ENCODE measurements at regions not wholly inside any gene's neighbourhood (a gene's known extent, or its start where the extent isn't known, plus 50 kb on each side); places are given as distances from the start of the nearest gene placed in this dataset.
"Not testable (repeated sequence)": the region's sequence is repeated elsewhere in the genome, so short reads cannot be mapped to it uniquely, and the experiment has no call there.

GRCh38 chrX:31014474-31014873, 57.4 kb downstream of the FTHL17 start:
- H3K9me3 ChIP-seq (ENCODE audit: insufficient read depth, low read depth, low read length); H3K4me1 ChIP-seq (ENCODE audit: insufficient read depth, low read length); H3K4me3 ChIP-seq (ENCODE audit: low read length); H3K27me3 ChIP-seq (ENCODE audit: insufficient read depth, low read length); H3K36me3 ChIP-seq (ENCODE audit: insufficient read depth, low read length); H3K27ac ChIP-seq (ENCODE audit: low read depth, low read length); H3K9ac ChIP-seq (ENCODE audit: low read depth, low read length): not testable (repeated sequence)
- WGBS: 75% methylated on average over 10 of the region's 11 CpGs

GRCh38 chrX:31012509-31013025, 59.3 kb downstream of the FTHL17 start:
- Histone ChIP-seq H3K4me1 (ENCODE audit: insufficient read depth, low read length) (no peaks in the 10 kb centered on the region; the same call in 1 of the 2 replicates), H3K9me3 (ENCODE audit: insufficient read depth, low read depth, low read length) (no peaks in the 10 kb centered on the region)
- WGBS: 81% methylated on average over 6 of the region's 6 CpGs

GRCh38 chrX:31007321-31007720, 64.5 kb downstream of the FTHL17 start:
- no peaks in the 10 kb centered on the region for H3K36me3 ChIP-seq (ENCODE audit: insufficient read depth, low read length)
- H3K27me3 ChIP-seq (ENCODE audit: insufficient read depth, low read length): no peaks in the 10 kb centered on the region
- 90% methylated on average over 4 of the region's 4 CpGs for WGBS
- H3K27ac ChIP-seq (ENCODE audit: low read depth, low read length): no peak overlapping the region
- H3K9me3 ChIP-seq (ENCODE audit: insufficient read depth, low read depth, low read length): no peaks in the 10 kb centered on the region
- no peak overlapping the region for H3K4me3 ChIP-seq (ENCODE audit: low read length)
- no peak overlapping the region for H3K9ac ChIP-seq (ENCODE audit: low read depth, low read length)
- H3K4me1 ChIP-seq (ENCODE audit: insufficient read depth, low read length): no peaks in the 10 kb centered on the region; the same call in 1 of the 2 replicates

More at GRCh38 chrX:31012509-31013025, 59.3 kb downstream of the FTHL17 start:
- Histone ChIP-seq H3K4me3 (ENCODE audit: low read length) (no peak overlapping the region), H3K36me3 (ENCODE audit: insufficient read depth, low read length) (no peaks in the 10 kb centered on the region), H3K27ac (ENCODE audit: low read depth, low read length) (no peak overlapping the region), H3K27me3 (ENCODE audit: insufficient read depth, low read length) (no peaks in the 10 kb centered on the region), H3K9ac (ENCODE audit: low read depth, low read length) (no peak overlapping the region)

- Histone ChIP-seq H3K27me3 (ENCODE audit: insufficient read depth, low read length) (no peaks in the 10 kb centered on the region), H3K9ac (ENCODE audit: low read depth, low read length) (no peak overlapping the region), H3K27ac (ENCODE audit: low read depth, low read length) (no peak overlapping the region), H3K36me3 (ENCODE audit: insufficient read depth, low read length) (no peaks in the 10 kb centered on the region), H3K4me3 (ENCODE audit: low read length) (no peak overlapping the region), H3K9me3 (ENCODE audit: insufficient read depth, low read depth, low read length) (no peaks in the 10 kb centered on the region), H3K4me1 (ENCODE audit: insufficient read depth, low read length) (no peaks in the 10 kb centered on the region)
- 94% methylated on average over 2 of the region's 2 CpGs for WGBS
These were observed 65.8 kb downstream of the FTHL17 start for GRCh38 chrX:31006027-31006426.

GRCh38 chrX:30997411-30997810, 74.4 kb downstream of the FTHL17 start:
- no peak overlapping the region for H3K27ac ChIP-seq (ENCODE audit: low read depth, low read length)
- 33% methylated on average over 3 of the region's 6 CpGs for WGBS

GRCh38 chrX:30995705-30996104, 76.1 kb downstream of the FTHL17 start:
- 100% methylated on average over 2 of the region's 3 CpGs for WGBS

More at GRCh38 chrX:30997411-30997810, 74.4 kb downstream of the FTHL17 start:
- H3K9me3 ChIP-seq (ENCODE audit: insufficient read depth, low read depth, low read length): no peaks in the 10 kb centered on the region
- no peaks in the 10 kb centered on the region for H3K27me3 ChIP-seq (ENCODE audit: insufficient read depth, low read length)
- H3K4me3 ChIP-seq (ENCODE audit: low read length): no peak overlapping the region
- H3K36me3 ChIP-seq (ENCODE audit: insufficient read depth, low read length): no peaks in the 10 kb centered on the region
- H3K4me1 ChIP-seq (ENCODE audit: insufficient read depth, low read length): no peaks in the 10 kb centered on the region
- H3K9ac ChIP-seq (ENCODE audit: low read depth, low read length): no peak overlapping the region

GRCh38 chrX:30995060-30995700, 76.7 kb downstream of the FTHL17 start:
- Histone ChIP-seq H3K4me3 (ENCODE audit: low read length) (no peak overlapping the region), H3K4me1 (ENCODE audit: insufficient read depth, low read length) (no peaks in the 10 kb centered on the region), H3K36me3 (ENCODE audit: insufficient read depth, low read length) (no peaks in the 10 kb centered on the region), H3K27ac (ENCODE audit: low read depth, low read length) (no peak overlapping the region), H3K9me3 (ENCODE audit: insufficient read depth, low read depth, low read length) (no peaks in the 10 kb centered on the region), H3K9ac (ENCODE audit: low read depth, low read length) (no peak overlapping the region), H3K27me3 (ENCODE audit: insufficient read depth, low read length) (no peaks in the 10 kb centered on the region)
- no CpG with 5 or more reads among the region's 1 CpG for WGBS

More at GRCh38 chrX:30995705-30996104, 76.1 kb downstream of the FTHL17 start:
- no peak overlapping the region for H3K27ac ChIP-seq (ENCODE audit: low read depth, low read length)
- no peak overlapping the region for H3K9ac ChIP-seq (ENCODE audit: low read depth, low read length)
- no peak overlapping the region for H3K4me3 ChIP-seq (ENCODE audit: low read length)
- H3K4me1 ChIP-seq (ENCODE audit: insufficient read depth, low read length): no peaks in the 10 kb centered on the region
- H3K9me3 ChIP-seq (ENCODE audit: insufficient read depth, low read depth, low read length): no peaks in the 10 kb centered on the region
- H3K27me3 ChIP-seq (ENCODE audit: insufficient read depth, low read length): no peaks in the 10 kb centered on the region
- no peaks in the 10 kb centered on the region for H3K36me3 ChIP-seq (ENCODE audit: insufficient read depth, low read length)

- no CpG with 5 or more reads among the region's 1 CpG for WGBS
- not testable (repeated sequence) for H3K4me3 ChIP-seq (ENCODE audit: low read length); H3K9me3 ChIP-seq (ENCODE audit: insufficient read depth, low read depth, low read length); H3K27me3 ChIP-seq (ENCODE audit: insufficient read depth, low read length); H3K4me1 ChIP-seq (ENCODE audit: insufficient read depth, low read length); H3K27ac ChIP-seq (ENCODE audit: low read depth, low read length); H3K9ac ChIP-seq (ENCODE audit: low read depth, low read length); H3K36me3 ChIP-seq (ENCODE audit: insufficient read depth, low read length)
These were observed 77.8 kb downstream of the FTHL17 start for GRCh38 chrX:30994018-30994417.

- H3K27ac ChIP-seq (ENCODE audit: low read depth, low read length): no peak overlapping the region
These were observed 79.4 kb downstream of the FTHL17 start for GRCh38 chrX:30992381-30992904.

GRCh38 chrX:30990361-30990760, 81.5 kb downstream of the FTHL17 start:
- Histone ChIP-seq H3K9me3 (ENCODE audit: insufficient read depth, low read depth, low read length) (no peaks in the 10 kb centered on the region), H3K27me3 (ENCODE audit: insufficient read depth, low read length) (no peaks in the 10 kb centered on the region), H3K36me3 (ENCODE audit: insufficient read depth, low read length) (no peaks in the 10 kb centered on the region), H3K4me3 (ENCODE audit: low read length) (no peak overlapping the region), H3K27ac (ENCODE audit: low read depth, low read length) (no peak overlapping the region), H3K4me1 (ENCODE audit: insufficient read depth, low read length) (no peaks in the 10 kb centered on the region), H3K9ac (ENCODE audit: low read depth, low read length) (no peak overlapping the region)
- no CpG with 5 or more reads among the region's 2 CpGs for WGBS

More at GRCh38 chrX:30992381-30992904, 79.4 kb downstream of the FTHL17 start:
- Histone ChIP-seq H3K9me3 (ENCODE audit: insufficient read depth, low read depth, low read length) (no peaks in the 10 kb centered on the region), H3K27me3 (ENCODE audit: insufficient read depth, low read length) (no peaks in the 10 kb centered on the region), H3K4me1 (ENCODE audit: insufficient read depth, low read length) (no peaks in the 10 kb centered on the region), H3K4me3 (ENCODE audit: low read length) (no peak overlapping the region), H3K9ac (ENCODE audit: low read depth, low read length) (no peak overlapping the region), H3K36me3 (ENCODE audit: insufficient read depth, low read length) (no peaks in the 10 kb centered on the region)
- WGBS: 60% methylated on average over 3 of the region's 4 CpGs

GRCh38 chrX:30982467-30982866, 89.4 kb downstream of the FTHL17 start:
- no peaks in the 10 kb centered on the region for H3K4me1 ChIP-seq (ENCODE audit: insufficient read depth, low read length)
- H3K9me3 ChIP-seq (ENCODE audit: insufficient read depth, low read depth, low read length): no peaks in the 10 kb centered on the region
- no peak overlapping the region for H3K9ac ChIP-seq (ENCODE audit: low read depth, low read length)
- H3K27me3 ChIP-seq (ENCODE audit: insufficient read depth, low read length): no peaks in the 10 kb centered on the region
- H3K36me3 ChIP-seq (ENCODE audit: insufficient read depth, low read length): no peaks in the 10 kb centered on the region
- no peak overlapping the region for H3K4me3 ChIP-seq (ENCODE audit: low read length)
- H3K27ac ChIP-seq (ENCODE audit: low read depth, low read length): no peak overlapping the region
- 100% methylated on average over 2 of the region's 3 CpGs for WGBS
